ENCODE measurements at regions not wholly inside any gene's neighbourhood (a gene's known extent, or its start where the extent isn't known, plus 50 kb on each side); places are given as distances from the start of the nearest gene placed in this dataset.

DNA sequence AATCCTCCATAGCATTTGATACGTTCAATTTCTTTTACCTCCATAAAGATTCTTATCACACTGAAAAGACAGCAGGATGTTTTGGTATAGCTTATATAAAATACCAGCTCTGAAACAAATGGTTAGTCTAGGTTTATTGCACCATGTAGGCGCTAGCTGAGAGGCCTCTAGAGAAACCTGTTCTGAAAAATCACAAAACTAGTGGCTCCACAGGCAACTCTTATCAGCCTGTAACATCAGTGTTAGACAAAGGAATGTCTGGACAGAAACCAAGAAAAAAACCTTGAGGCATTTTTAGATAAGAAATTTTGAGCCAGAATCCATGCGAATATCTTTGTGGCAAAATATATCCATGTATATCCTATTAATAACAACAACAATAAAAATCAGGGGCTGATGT lies 440.4 kb upstream of the MAP2 start:
- TF ChIP-seq CTCF (conservative IDR thresholded peaks at IDR 0.05) (no peak), EZH2 (IDR thresholded peaks at IDR 0.05; ENCODE audit: low read depth) (no peak)
